Peyer's patch (tissue), 4 donors: ENCODE measurements at regions not wholly inside any gene's neighbourhood (a gene's known extent, or its start where the extent isn't known, plus 50 kb on each side); places are given as distances from the start of the nearest gene placed in this dataset.
A peak's percentile ranks its signal among the peaks of the same experiment; 100 is the strongest.

Source experiments
- DNase-seq, 3 donors: peaks; one replicate each; pipeline ENCODE4 v3.0.0-alpha.2; 2017 to 2019
- H3K27ac ChIP-seq, 4 donors: fragments of 200-600 bp; sonication (generic); one replicate each; pipeline ENCODE4 v1.5.1; 2016 to 2019
- H3K27me3 ChIP-seq, 2 donors: fragments of 200-600 bp; sonication (generic); one replicate each; pipeline ENCODE4 v1.5.1; 2019
- H3K36me3 ChIP-seq, 3 donors: fragments of 200-600 bp; sonication (generic); one replicate each; pipeline ENCODE4 v1.5.1; 2016 to 2019
- H3K4me1 ChIP-seq, 4 donors: fragments of 200-600 bp; sonication (generic); one replicate each; pipeline ENCODE4 v1.5.1; 2016 to 2019
- H3K4me3 ChIP-seq, 4 donors: fragments of 200-600 bp; sonication (generic); 1 replicate in 3 of 4; 2 replicates in 1 of 4; pipeline ENCODE4 v1.5.1; 2016 to 2019; ENCODE audit warnings: mild to moderate bottlenecking in 1 of 4
- H3K9me3 ChIP-seq, 4 donors: fragments of 200-600 bp; sonication (generic); one replicate each; pipeline ENCODE4 v1.5.1; 2016 to 2019; ENCODE audit warnings: mild to moderate bottlenecking in 1 of 4
- POLR2A ChIP-seq, 2 donors: fragments of 450-650 bp; IDR thresholded peaks; one replicate each; pipeline ENCODE4 v1.5.1; 2017; ENCODE audit warnings: antibody characterized with exemption in 2 of 2, mild to moderate bottlenecking in 2 of 2, moderate library complexity in 2 of 2
- TF ChIP-seq, protein P1 (sequence below), 6 experiments: fragments of 450-650 bp in 4 of 6; fragments of 200-600 bp in 2 of 6; sonication (generic) in 1 of 6; IDR thresholded peaks; one replicate each; pipeline ENCODE4 v1.5.1; 2017 to 2019; ENCODE audit warnings: antibody characterized with exemption in 6 of 6, mild to moderate bottlenecking in 3 of 6, moderate library complexity in 1 of 6

DNA sequence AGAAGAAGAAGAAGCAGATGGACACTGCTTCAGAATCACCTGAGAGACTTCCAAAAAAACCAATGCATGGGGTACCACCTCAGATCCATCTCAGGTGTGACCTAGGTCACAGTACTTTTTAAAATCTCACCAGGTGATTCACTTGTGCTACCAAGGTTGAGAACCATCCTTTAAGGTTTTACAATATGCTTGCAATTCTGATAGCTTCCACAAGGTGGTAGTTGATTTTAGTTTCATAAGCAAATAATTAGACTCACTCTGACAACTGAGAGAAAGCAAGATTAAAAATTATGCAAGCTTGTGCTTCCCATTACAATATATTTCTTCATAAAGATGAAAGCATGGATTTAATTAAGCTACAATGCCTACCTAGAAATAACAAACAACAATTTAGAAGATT is 355.1 kb downstream of the EN1 start:
- no peak overlapping the region for H3K4me3 ChIP-seq
- H3K27ac ChIP-seq, result no peak overlapping the region
- no peak for DNase-seq
- H3K27me3 ChIP-seq, result no peaks in the 10 kb centered on the region
- no peak for TF ChIP-seq POLR2A (IDR thresholded peaks at IDR 0.05)
- TF ChIP-seq, protein P1, sequence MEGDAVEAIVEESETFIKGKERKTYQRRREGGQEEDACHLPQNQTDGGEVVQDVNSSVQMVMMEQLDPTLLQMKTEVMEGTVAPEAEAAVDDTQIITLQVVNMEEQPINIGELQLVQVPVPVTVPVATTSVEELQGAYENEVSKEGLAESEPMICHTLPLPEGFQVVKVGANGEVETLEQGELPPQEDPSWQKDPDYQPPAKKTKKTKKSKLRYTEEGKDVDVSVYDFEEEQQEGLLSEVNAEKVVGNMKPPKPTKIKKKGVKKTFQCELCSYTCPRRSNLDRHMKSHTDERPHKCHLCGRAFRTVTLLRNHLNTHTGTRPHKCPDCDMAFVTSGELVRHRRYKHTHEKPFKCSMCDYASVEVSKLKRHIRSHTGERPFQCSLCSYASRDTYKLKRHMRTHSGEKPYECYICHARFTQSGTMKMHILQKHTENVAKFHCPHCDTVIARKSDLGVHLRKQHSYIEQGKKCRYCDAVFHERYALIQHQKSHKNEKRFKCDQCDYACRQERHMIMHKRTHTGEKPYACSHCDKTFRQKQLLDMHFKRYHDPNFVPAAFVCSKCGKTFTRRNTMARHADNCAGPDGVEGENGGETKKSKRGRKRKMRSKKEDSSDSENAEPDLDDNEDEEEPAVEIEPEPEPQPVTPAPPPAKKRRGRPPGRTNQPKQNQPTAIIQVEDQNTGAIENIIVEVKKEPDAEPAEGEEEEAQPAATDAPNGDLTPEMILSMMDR (IDR thresholded peaks at IDR 0.05), result peak in 5 of 6 experiments; percentile 5 to 59 (median 55)
- no peaks in the 10 kb centered on the region for H3K36me3 ChIP-seq
- H3K9me3 ChIP-seq, result no peaks in the 10 kb centered on the region
- H3K4me1 ChIP-seq, result no peaks in the 10 kb centered on the region

DNA sequence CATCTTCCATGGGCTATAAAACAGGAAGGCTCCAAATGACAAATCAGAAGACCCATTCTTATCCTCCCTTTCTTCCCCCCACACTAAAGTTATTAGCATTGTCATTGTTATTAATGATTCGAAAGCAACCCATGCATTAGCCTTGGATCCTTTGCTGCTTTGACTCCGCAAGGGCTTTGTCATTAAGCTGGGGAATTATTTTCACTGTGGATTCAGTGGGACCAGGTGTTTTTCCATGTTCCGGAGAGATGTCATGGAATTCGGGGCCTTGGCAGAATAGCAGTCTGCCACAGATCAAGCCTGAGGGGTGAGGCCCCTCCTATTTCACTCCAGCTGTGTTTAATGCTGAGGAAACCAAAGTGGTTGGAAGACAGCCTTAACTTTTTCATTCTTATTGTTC is 357.1 kb downstream of the EN1 start:
- TF ChIP-seq POLR2A (IDR thresholded peaks at IDR 0.05), result no peak
- TF ChIP-seq, protein P1 (IDR thresholded peaks at IDR 0.05), result no peak
- Histone ChIP-seq H3K27ac (no peak overlapping the region), H3K9me3 (no peaks in the 10 kb centered on the region)

DNA sequence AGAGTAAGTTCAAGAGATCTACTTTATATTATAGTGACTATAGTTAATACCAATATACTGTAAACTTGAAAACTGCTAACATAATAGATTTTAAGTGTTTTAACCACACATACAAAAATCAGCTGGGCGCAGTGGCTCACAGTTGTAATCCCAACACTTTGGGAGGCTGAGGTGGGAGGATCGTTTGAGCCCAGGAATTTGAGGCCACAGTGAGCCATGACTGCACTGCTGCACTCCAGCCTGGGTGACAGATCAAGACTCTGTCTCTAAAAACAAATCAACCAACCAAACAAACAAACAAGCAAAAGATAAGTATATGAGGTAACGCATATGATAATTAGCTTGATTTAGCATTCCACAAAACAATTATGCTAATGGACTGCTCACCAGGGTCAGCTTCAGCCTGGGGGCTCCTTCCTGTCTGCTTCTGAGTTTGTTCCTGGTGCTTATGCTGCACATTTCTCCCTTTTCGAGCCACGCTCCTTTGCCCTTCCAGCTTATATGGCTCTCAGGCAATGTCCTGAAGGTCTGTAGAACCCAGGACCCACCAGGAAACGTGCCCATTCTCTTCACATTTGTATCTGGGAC is 357.6 kb downstream of the EN1 start:
- Histone ChIP-seq H3K27me3 (no peaks in the 10 kb centered on the region), H3K4me1 (no peaks in the 10 kb centered on the region), H3K36me3 (no peaks in the 10 kb centered on the region), H3K4me3 (no peak overlapping the region), H3K9me3 (no peaks in the 10 kb centered on the region), H3K27ac (no peak overlapping the region)
- no peak for DNase-seq
- TF ChIP-seq, protein P1 (IDR thresholded peaks at IDR 0.05), result no peak
- TF ChIP-seq POLR2A (IDR thresholded peaks at IDR 0.05), result no peak

More for the DNA sequence above, 357.1 kb downstream of the EN1 start:
- no peak overlapping the region for H3K4me3 ChIP-seq
- H3K27me3 ChIP-seq, result no peaks in the 10 kb centered on the region
- no peak for DNase-seq
- no peaks in the 10 kb centered on the region for H3K4me1 ChIP-seq
- no peaks in the 10 kb centered on the region for H3K36me3 ChIP-seq

DNA sequence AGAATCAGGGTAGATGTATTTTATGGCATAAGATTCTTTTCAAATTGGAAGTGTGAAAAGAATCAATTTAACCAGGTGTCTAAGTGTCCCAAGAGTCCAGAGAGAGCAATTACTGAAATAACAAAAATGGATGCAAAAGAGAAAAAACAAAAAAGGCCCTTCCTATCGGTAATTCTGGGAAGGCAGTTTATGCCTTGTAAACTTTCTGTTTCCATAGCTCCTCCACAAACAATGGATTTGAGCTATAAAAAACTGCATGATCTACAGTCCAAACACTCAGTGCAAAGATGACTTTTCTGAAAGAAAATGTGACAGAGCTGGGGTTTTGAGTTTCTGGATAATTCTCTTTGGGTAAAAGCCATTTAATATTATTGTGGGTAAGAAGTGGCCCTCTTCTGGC is 366.1 kb downstream of the EN1 start:
- Histone ChIP-seq H3K4me1 (no peaks in the 10 kb centered on the region), H3K9me3 (no peaks in the 10 kb centered on the region), H3K27ac (no peak overlapping the region), H3K4me3 (no peak overlapping the region), H3K27me3 (no peaks in the 10 kb centered on the region), H3K36me3 (no peaks in the 10 kb centered on the region)
- TF ChIP-seq, protein P1 (IDR thresholded peaks at IDR 0.05), result no peak
- no peak for TF ChIP-seq POLR2A (IDR thresholded peaks at IDR 0.05)
- DNase-seq, result no peak

DNA sequence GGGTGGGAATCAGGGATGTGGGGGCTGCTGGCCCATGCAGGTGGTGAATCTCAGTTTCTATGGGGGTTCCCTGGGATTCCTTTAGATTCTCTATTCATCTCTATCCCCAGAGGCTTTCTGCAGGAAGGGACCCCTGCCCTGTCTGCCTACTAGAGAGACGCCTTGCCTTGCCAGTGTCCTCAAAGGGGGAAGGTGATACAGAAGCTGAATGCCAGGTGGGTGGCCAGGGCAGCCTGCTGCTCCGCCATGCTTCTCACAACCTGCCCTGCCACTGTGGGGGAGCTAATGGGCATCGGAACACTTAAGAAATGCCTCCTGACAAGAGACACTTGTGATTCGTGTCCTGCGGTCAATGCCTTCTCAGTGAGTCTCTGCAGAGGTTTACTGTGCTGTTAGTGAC is 368.4 kb downstream of the EN1 start:
- no peaks in the 10 kb centered on the region for H3K27me3 ChIP-seq
- no peaks in the 10 kb centered on the region for H3K9me3 ChIP-seq
- no peak overlapping the region for H3K4me3 ChIP-seq
- H3K36me3 ChIP-seq, result no peaks in the 10 kb centered on the region
- no peaks in the 10 kb centered on the region for H3K4me1 ChIP-seq
- TF ChIP-seq POLR2A (IDR thresholded peaks at IDR 0.05), result no peak
- TF ChIP-seq, protein P1 (IDR thresholded peaks at IDR 0.05), result no peak
- H3K27ac ChIP-seq, result no peak overlapping the region
- no peak for DNase-seq
